ENCODE measurements at regions not wholly inside any gene's neighbourhood (a gene's known extent, or its start where the extent isn't known, plus 50 kb on each side); places are given as distances from the start of the nearest gene placed in this dataset.

- TF ChIP-seq EZH2 (IDR thresholded peaks at IDR 0.05; ENCODE audit: borderline replicate concordance, control insufficient read depth, low read depth, low read length) (no peak), SUZ12 (IDR thresholded peaks at IDR 0.05; ENCODE audit: unreplicated experiment) (no peak), TAF1 (IDR thresholded peaks at IDR 0.05; ENCODE audit: borderline replicate concordance, low read depth, low read length) (no peak), NFYB (IDR thresholded peaks at IDR 0.05; ENCODE audit: insufficient read depth, low read depth, low read length) (no peak), HDGF (IDR thresholded peaks at IDR 0.05) (no peak), RAD51 (IDR thresholded peaks at IDR 0.05) (no peak), RFX5 (IDR thresholded peaks at IDR 0.05; ENCODE audit: low read depth, low read length) (no peak)
- TF ChIP-seq, protein P1, sequence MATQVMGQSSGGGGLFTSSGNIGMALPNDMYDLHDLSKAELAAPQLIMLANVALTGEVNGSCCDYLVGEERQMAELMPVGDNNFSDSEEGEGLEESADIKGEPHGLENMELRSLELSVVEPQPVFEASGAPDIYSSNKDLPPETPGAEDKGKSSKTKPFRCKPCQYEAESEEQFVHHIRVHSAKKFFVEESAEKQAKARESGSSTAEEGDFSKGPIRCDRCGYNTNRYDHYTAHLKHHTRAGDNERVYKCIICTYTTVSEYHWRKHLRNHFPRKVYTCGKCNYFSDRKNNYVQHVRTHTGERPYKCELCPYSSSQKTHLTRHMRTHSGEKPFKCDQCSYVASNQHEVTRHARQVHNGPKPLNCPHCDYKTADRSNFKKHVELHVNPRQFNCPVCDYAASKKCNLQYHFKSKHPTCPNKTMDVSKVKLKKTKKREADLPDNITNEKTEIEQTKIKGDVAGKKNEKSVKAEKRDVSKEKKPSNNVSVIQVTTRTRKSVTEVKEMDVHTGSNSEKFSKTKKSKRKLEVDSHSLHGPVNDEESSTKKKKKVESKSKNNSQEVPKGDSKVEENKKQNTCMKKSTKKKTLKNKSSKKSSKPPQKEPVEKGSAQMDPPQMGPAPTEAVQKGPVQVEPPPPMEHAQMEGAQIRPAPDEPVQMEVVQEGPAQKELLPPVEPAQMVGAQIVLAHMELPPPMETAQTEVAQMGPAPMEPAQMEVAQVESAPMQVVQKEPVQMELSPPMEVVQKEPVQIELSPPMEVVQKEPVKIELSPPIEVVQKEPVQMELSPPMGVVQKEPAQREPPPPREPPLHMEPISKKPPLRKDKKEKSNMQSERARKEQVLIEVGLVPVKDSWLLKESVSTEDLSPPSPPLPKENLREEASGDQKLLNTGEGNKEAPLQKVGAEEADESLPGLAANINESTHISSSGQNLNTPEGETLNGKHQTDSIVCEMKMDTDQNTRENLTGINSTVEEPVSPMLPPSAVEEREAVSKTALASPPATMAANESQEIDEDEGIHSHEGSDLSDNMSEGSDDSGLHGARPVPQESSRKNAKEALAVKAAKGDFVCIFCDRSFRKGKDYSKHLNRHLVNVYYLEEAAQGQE (IDR thresholded peaks at IDR 0.05; ENCODE audit: low read depth, low read length) = no peak
Observed at GRCh38 chr3:76181213-76181612, 395.9 kb upstream of the ZNF717 start.
